HL-60 (cell line): ENCODE measurements at regions not wholly inside any gene's neighbourhood (a gene's known extent, or its start where the extent isn't known, plus 50 kb on each side); places are given as distances from the start of the nearest gene placed in this dataset.

Source experiments
- GABPA ChIP-seq: IDR thresholded peaks from 2 replicates; pipeline ENCODE4 v1.6.1; 2012; ENCODE audit warnings: low read depth
- POLR2AphosphoS5 ChIP-seq: IDR thresholded peaks from 2 replicates; pipeline ENCODE4 v1.6.1; 2012; ENCODE audit warnings: low read depth
- SPI1 ChIP-seq: IDR thresholded peaks from 2 replicates; pipeline ENCODE4 v1.6.1; 2012; ENCODE audit warnings: low read depth, mild to moderate bottlenecking, borderline replicate concordance
- TF ChIP-seq, protein P1 (sequence below): IDR thresholded peaks from one replicate; pipeline ENCODE4 v1.5.1; 2011; ENCODE audit warnings: low read length, control low read depth, inconsistent platforms; ENCODE audit not compliant: insufficient read depth

- TF ChIP-seq, protein P1, sequence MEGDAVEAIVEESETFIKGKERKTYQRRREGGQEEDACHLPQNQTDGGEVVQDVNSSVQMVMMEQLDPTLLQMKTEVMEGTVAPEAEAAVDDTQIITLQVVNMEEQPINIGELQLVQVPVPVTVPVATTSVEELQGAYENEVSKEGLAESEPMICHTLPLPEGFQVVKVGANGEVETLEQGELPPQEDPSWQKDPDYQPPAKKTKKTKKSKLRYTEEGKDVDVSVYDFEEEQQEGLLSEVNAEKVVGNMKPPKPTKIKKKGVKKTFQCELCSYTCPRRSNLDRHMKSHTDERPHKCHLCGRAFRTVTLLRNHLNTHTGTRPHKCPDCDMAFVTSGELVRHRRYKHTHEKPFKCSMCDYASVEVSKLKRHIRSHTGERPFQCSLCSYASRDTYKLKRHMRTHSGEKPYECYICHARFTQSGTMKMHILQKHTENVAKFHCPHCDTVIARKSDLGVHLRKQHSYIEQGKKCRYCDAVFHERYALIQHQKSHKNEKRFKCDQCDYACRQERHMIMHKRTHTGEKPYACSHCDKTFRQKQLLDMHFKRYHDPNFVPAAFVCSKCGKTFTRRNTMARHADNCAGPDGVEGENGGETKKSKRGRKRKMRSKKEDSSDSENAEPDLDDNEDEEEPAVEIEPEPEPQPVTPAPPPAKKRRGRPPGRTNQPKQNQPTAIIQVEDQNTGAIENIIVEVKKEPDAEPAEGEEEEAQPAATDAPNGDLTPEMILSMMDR = no peak
- TF ChIP-seq POLR2AphosphoS5 = no peak
- no peak for TF ChIP-seq SPI1
- TF ChIP-seq GABPA = no peak
These were observed 345.9 kb downstream of the EFNA5 start for GRCh38 chr5:107324809-107325208.
